IMR-90 (cell line): ENCODE measurements at regions not wholly inside any gene's neighbourhood (a gene's known extent, or its start where the extent isn't known, plus 50 kb on each side); places are given as distances from the start of the nearest gene placed in this dataset.

ENCODE experiments used
- ATAC-seq: fragments of 200-7000 bp; cut with Tn5 transposase; 2 replicates; pipeline ENCODE4 v1.9.1; 2020; ENCODE audit warnings: low read depth, mild to moderate bottlenecking, moderate library complexity
- BruUV-seq: library from RNA; stranded (reverse); fragments of 400-500 nt; replicated peaks from 2 replicates; lab custom pipeline; 2021; lab: Mats Ljungman, UMichigan
- CTCF ChIA-PET: fragments of 300-600 bp; formaldehyde crosslinking; extraction: SDS; loops from one replicate; lab custom pipeline; 2021; ENCODE audit warnings: antibody characterized with exemption; lab: Yijun Ruan, JAX
- POLR2A ChIA-PET: fragments of 300-600 bp; sonication (Branson Sonifier 250); formaldehyde crosslinking; loops from one replicate; lab custom pipeline; 2022; ENCODE audit warnings: antibody characterized with exemption; ENCODE audit not compliant: unreplicated experiment; lab: Charles Lee
- DNase-seq: peaks from one replicate; pipeline ENCODE4 v3.0.0; 2013
- H2AFZ ChIP-seq: replicated peaks from 2 replicates; pipeline ENCODE3; 2013; ENCODE audit warnings: low read length, mild to moderate bottlenecking; ENCODE audit not compliant: poor library complexity
- H2AK5ac ChIP-seq: 2 replicates; pipeline ENCODE4 v1.6.1; 2013; ENCODE audit warnings: low read depth, low read length, inconsistent platforms
- H2AK9ac ChIP-seq: replicated peaks from 2 replicates; pipeline ENCODE3; 2013; ENCODE audit warnings: mild to moderate bottlenecking, low read depth, low read length, moderate library complexity; ENCODE audit not compliant: poor library complexity
- H2BK120ac ChIP-seq: 2 replicates; pipeline ENCODE4 v1.6.1; 2013; ENCODE audit warnings: low read depth, low read length, inconsistent platforms
- H2BK15ac ChIP-seq: 3 replicates; pipeline ENCODE4 v1.6.1; 2013; ENCODE audit warnings: low read depth, low read length, inconsistent platforms
- H2BK20ac ChIP-seq: 2 replicates; pipeline ENCODE4 v1.6.1; 2013; ENCODE audit warnings: low read depth, mild to moderate bottlenecking, inconsistent platforms, low read length, moderate library complexity
- H2BK5ac ChIP-seq: 2 replicates; pipeline ENCODE4 v1.6.1; 2013; ENCODE audit warnings: mild to moderate bottlenecking, low read depth, low read length, inconsistent platforms; ENCODE audit not compliant: poor library complexity, severe bottlenecking
- H3K14ac ChIP-seq: replicated peaks from 2 replicates; pipeline ENCODE4 v1.6.1; 2013; ENCODE audit warnings: low read depth, low read length, inconsistent platforms
- H3K18ac ChIP-seq: 2 replicates; pipeline ENCODE4 v1.6.1; 2013; ENCODE audit warnings: low read depth, low read length, control low read depth
- H3K23ac ChIP-seq: 2 replicates; pipeline ENCODE4 v1.6.1; 2013; ENCODE audit warnings: low read depth, low read length, inconsistent platforms
- H3K27ac ChIP-seq: 2 replicates; pipeline ENCODE4 v1.5.1; 2013; ENCODE audit warnings: mild to moderate bottlenecking, control low read depth, low read length; ENCODE audit not compliant: insufficient read depth
- H3K27me3 ChIP-seq: 2 replicates; pipeline ENCODE4 v1.6.1; 2013; ENCODE audit warnings: low read length; ENCODE audit not compliant: control insufficient read depth, insufficient read depth
- H3K36me3 ChIP-seq: 2 replicates; pipeline ENCODE4 v1.6.1; 2013; ENCODE audit warnings: low read length, mixed read lengths; ENCODE audit not compliant: control insufficient read depth, insufficient read depth
- H3K4ac ChIP-seq: 2 replicates; pipeline ENCODE4 v1.6.1; 2013; ENCODE audit warnings: low read depth, low read length, inconsistent platforms
- H3K4me1 ChIP-seq: 2 replicates; pipeline ENCODE4 v1.6.1; 2013; ENCODE audit warnings: low read length, mixed read lengths; ENCODE audit not compliant: control insufficient read depth, insufficient read depth
- H3K4me2 ChIP-seq: 2 replicates; pipeline ENCODE4 v1.6.1; 2013; ENCODE audit warnings: low read depth, mild to moderate bottlenecking, control low read depth, low read length, moderate library complexity
- H3K4me3 ChIP-seq: 2 replicates; pipeline ENCODE4 v1.5.1; 2013; ENCODE audit warnings: low read depth, mild to moderate bottlenecking, control low read depth, low read length, moderate library complexity; ENCODE audit not compliant: insufficient read depth
- H3K56ac ChIP-seq: 2 replicates; pipeline ENCODE4 v1.6.1; 2013; ENCODE audit warnings: low read length, inconsistent platforms; ENCODE audit not compliant: insufficient read depth; ENCODE audit errors: extremely low read depth
- H3K79me1 ChIP-seq, 2 experiments: 2 replicates each; pipeline ENCODE4 v1.6.1; 2013; ENCODE audit warnings: low read length in 2 of 2, inconsistent platforms in 1 of 2, low read depth in 1 of 2
- H3K9ac ChIP-seq: 2 replicates; pipeline ENCODE4 v1.6.1; 2013; ENCODE audit warnings: low read depth, low read length, control low read depth
- H3K9me1 ChIP-seq: 2 replicates; pipeline ENCODE4 v1.6.1; 2013; ENCODE audit warnings: low read length, inconsistent platforms; ENCODE audit not compliant: insufficient read depth
- H3K9me3 ChIP-seq: 2 replicates; pipeline ENCODE4 v1.6.1; 2013; ENCODE audit warnings: low read length; ENCODE audit not compliant: control insufficient read depth, insufficient read depth
- H4K20me1 ChIP-seq: 2 replicates; pipeline ENCODE4 v1.6.1; 2013; ENCODE audit warnings: low read length, inconsistent platforms; ENCODE audit not compliant: insufficient read depth
- H4K5ac ChIP-seq: 2 replicates; pipeline ENCODE4 v1.6.1; 2013; ENCODE audit warnings: mild to moderate bottlenecking, low read depth, low read length, control low read depth
- H4K8ac ChIP-seq, 2 experiments: 2 replicates each; pipeline ENCODE4 v1.6.1; 2013; ENCODE audit warnings: low read depth in 2 of 2, low read length in 2 of 2, control low read depth in 1 of 2, inconsistent platforms in 1 of 2
- H4K91ac ChIP-seq: 2 replicates; pipeline ENCODE4 v1.6.1; 2013; ENCODE audit warnings: low read depth, low read length, inconsistent platforms; ENCODE audit not compliant: insufficient read depth
- CHD1 ChIP-seq: IDR thresholded peaks from 2 replicates; pipeline ENCODE4 v1.6.1; 2012; ENCODE audit warnings: low read depth, low read length, improper control_type of control experiment
- ELK1 ChIP-seq: fragments of 150-350 bp; IDR thresholded peaks from 2 replicates; pipeline ENCODE4 v1.6.1; 2016; ENCODE audit warnings: low read depth, mild to moderate bottlenecking, low read length, moderate library complexity, borderline replicate concordance
- FOS ChIP-seq: fragments of 150-350 bp; IDR thresholded peaks from 2 replicates; pipeline ENCODE4 v1.6.1; 2016; ENCODE audit warnings: low read depth, low read length
- POLR2A ChIP-seq: IDR thresholded peaks from 2 replicates; pipeline ENCODE4 v1.6.1; 2012; ENCODE audit warnings: mild to moderate bottlenecking, low read depth, low read length
- RAD21 ChIP-seq: IDR thresholded peaks from 2 replicates; pipeline ENCODE4 v1.6.1; 2012; ENCODE audit warnings: low read length, improper control_type of control experiment
- RCOR1 ChIP-seq: IDR thresholded peaks from 2 replicates; pipeline ENCODE4 v1.6.1; 2012; ENCODE audit warnings: mild to moderate bottlenecking, low read length, improper control_type of control experiment; ENCODE audit not compliant: insufficient replicate concordance
- RFX5 ChIP-seq: IDR thresholded peaks from 2 replicates; pipeline ENCODE4 v1.8.0; 2012; ENCODE audit warnings: low read depth, mild to moderate bottlenecking, low read length, moderate library complexity
- SMC3 ChIP-seq: fragments of 150-350 bp; IDR thresholded peaks from 2 replicates; pipeline ENCODE4 v1.6.1; 2016; ENCODE audit warnings: low read depth, mild to moderate bottlenecking, antibody characterized with exemption, low read length, moderate library complexity
- USF2 ChIP-seq: fragments of 150-350 bp; IDR thresholded peaks from 2 replicates; pipeline ENCODE4 v1.6.1; 2017; ENCODE audit warnings: mild to moderate bottlenecking, antibody characterized with exemption, low read length, low read depth
- WGBS, 2 experiments: methylation state at CpG; one replicate each; pipeline versions ENCODE4 v1.1.5 to v1.1.7; 2013; ENCODE audit warnings: missing lambda C conversion rate in 2 of 2; ENCODE audit not compliant: insufficient read length in 1 of 2; ENCODE audit errors: extremely low coverage in 2 of 2; 5-methylcytosine and 5-hydroxymethylcytosine counted together
- dilution Hi-C: fragments of 300-500 bp; cut with HindIII; formaldehyde crosslinking; loops from one replicate; pipeline ENCODE4 v1.14.3; 2018; ENCODE audit warnings: low sequenced_read_pairs; ENCODE audit not compliant: unreplicated experiment
- in situ Hi-C: fragments of 300-500 bp; cut with MboI; formaldehyde crosslinking; loops from 3 replicates; pipeline ENCODE4 v1.14.3; 2019; ENCODE audit warnings: low sequenced_read_pairs, inconsistent platforms, mixed read lengths
- intact Hi-C: fragments of 100-400 bp; cut with micrococcal nuclease; formaldehyde crosslinking; loops from 2 replicates; pipeline ENCODE4 v1.10.0; 2022

- no peak overlapping the region for H3K4me3 ChIP-seq
- H4K8ac ChIP-seq = no peak overlapping the region
- H4K91ac ChIP-seq = no peak overlapping the region
- no peak overlapping the region for H2AFZ ChIP-seq
- no peaks in the 10 kb centered on the region for H3K79me1 ChIP-seq
- 50% methylated on average over 2 of the region's 18 CpGs; no CpG with 5 or more reads in 1 of the 2 experiments for WGBS, 2 experiments
- TF ChIP-seq CHD1 = no peak
- no peak for TF ChIP-seq RCOR1
- no peak for TF ChIP-seq SMC3
- no peak for TF ChIP-seq RFX5
- TF ChIP-seq ELK1 = no peak
- TF ChIP-seq POLR2A = no peak
- no peak for TF ChIP-seq USF2
- no peak for TF ChIP-seq RAD21
- no peak for TF ChIP-seq FOS
- H2AK9ac ChIP-seq = no peak overlapping the region
- no peak for ATAC-seq
- H3K36me3 ChIP-seq = no peaks in the 10 kb centered on the region
- H3K14ac ChIP-seq = no peak overlapping the region
- H3K23ac ChIP-seq = no peak overlapping the region
- dilution Hi-C loops = no loop called here
- ChIA-PET CTCF (no interaction called here), POLR2A (no interaction called here)
- H2AK5ac ChIP-seq = no peak overlapping the region
- H4K5ac ChIP-seq = no peak overlapping the region
- no peaks in the 10 kb centered on the region for H3K4me1 ChIP-seq
- DNase-seq = no peak
- H3K18ac ChIP-seq = no peak overlapping the region
- H2BK20ac ChIP-seq = no peak overlapping the region
- H3K27ac ChIP-seq = no peak overlapping the region
- H4K20me1 ChIP-seq = no peaks in the 10 kb centered on the region
- no peak overlapping the region for H2BK5ac ChIP-seq
- peaks cover 74% of the 10 kb centered on the region for H3K9me3 ChIP-seq
- H3K9me1 ChIP-seq = no peaks in the 10 kb centered on the region
- no peaks in the 10 kb centered on the region for H3K27me3 ChIP-seq
- no peak overlapping the region for H3K4me2 ChIP-seq
- in situ Hi-C loops = no loop called here
- H3K56ac ChIP-seq = no peak overlapping the region
- no peak overlapping the region for H2BK120ac ChIP-seq
- no peak overlapping the region for H3K4ac ChIP-seq
- intact Hi-C loops = no loop called here
- BruUV-seq = no TSS peak
- H2BK15ac ChIP-seq = no peak overlapping the region
- H3K9ac ChIP-seq = no peak overlapping the region
Observed at GRCh38 chr6:167568407-167569024, 243.6 kb downstream of the TTLL2 start.
